ENCODE measurements at regions not wholly inside any gene's neighbourhood (a gene's known extent, or its start where the extent isn't known, plus 50 kb on each side); places are given as distances from the start of the nearest gene placed in this dataset.

DNA sequence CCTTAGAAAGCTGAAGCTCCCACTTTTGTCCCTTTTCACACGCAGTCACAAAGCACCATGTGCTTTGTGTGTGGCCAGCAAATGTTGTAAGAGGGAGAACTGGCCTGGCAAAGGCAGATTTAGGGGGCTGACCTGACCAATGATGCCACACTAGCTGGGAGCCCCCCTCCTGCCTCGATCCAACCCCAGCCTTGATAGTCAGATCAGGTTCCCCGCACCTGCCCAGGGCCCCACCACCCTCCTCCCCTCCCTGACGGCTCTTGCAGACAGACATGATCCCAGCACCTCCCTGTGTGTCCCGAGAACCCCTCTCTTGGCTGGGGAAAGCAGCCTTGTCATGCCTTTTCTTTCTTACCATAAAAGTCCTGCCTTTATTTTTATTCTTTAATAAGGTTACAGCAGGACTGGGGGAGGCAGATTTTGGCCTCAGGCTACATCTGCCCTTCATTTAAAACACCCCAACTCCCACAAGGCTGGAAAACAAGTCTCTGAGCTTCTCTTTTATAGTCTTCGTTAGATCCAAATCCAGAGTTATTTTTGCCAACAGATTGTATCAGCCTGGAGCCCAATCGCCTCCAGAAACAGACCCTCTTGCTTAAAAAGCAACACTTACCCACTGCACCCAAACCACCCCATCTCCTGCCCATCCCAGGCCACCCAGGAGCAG is 201.8 kb upstream of the CDH5 start:
- TF ChIP-seq, protein P1, sequence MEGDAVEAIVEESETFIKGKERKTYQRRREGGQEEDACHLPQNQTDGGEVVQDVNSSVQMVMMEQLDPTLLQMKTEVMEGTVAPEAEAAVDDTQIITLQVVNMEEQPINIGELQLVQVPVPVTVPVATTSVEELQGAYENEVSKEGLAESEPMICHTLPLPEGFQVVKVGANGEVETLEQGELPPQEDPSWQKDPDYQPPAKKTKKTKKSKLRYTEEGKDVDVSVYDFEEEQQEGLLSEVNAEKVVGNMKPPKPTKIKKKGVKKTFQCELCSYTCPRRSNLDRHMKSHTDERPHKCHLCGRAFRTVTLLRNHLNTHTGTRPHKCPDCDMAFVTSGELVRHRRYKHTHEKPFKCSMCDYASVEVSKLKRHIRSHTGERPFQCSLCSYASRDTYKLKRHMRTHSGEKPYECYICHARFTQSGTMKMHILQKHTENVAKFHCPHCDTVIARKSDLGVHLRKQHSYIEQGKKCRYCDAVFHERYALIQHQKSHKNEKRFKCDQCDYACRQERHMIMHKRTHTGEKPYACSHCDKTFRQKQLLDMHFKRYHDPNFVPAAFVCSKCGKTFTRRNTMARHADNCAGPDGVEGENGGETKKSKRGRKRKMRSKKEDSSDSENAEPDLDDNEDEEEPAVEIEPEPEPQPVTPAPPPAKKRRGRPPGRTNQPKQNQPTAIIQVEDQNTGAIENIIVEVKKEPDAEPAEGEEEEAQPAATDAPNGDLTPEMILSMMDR (IDR thresholded peaks at IDR 0.05): no peak
- Mint-ChIP-seq H3K27ac (no peak overlapping the region), H3K36me3 (ENCODE audit: low read depth) (no peaks in the 10 kb centered on the region), H3K4me1 (peaks cover 11% of the 10 kb centered on the region), H3K9me3 (peaks cover 17% of the 10 kb centered on the region), H3K4me3 (no peak overlapping the region), H3K27me3 (ENCODE audit: low read depth, poor library complexity) (peaks cover 10% of the 10 kb centered on the region)
- no peak for DNase-seq

DNA sequence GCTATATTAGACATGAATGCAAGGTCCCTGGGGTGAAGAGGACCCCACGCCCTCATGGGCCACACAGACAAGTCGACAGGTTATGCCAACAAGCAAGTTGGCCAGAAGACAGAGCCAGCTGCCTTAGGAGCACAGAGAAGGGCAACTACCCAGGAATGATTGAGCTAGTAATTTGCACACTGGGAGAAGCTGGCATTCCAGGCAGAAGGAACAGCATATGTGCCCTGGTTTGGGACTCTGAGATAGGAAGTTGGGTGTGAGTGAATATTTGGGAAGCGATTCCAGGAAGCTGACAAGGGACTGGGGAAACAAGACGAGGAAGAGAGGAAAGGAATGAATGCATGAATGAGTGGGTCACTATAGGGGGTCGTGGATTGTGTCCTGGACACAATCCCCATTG is 203.7 kb upstream of the CDH5 start:
- H3K27me3 Mint-ChIP-seq (ENCODE audit: low read depth, poor library complexity): peaks cover 10% of the 10 kb centered on the region
- TF ChIP-seq, protein P1 (IDR thresholded peaks at IDR 0.05): no peak
- no peak for DNase-seq
- H3K36me3 Mint-ChIP-seq (ENCODE audit: low read depth): no peaks in the 10 kb centered on the region
- H3K27ac Mint-ChIP-seq: no peak overlapping the region
- no peak overlapping the region for H3K4me3 Mint-ChIP-seq
- H3K4me1 Mint-ChIP-seq: peaks cover 11% of the 10 kb centered on the region
- H3K9me3 Mint-ChIP-seq: peaks cover 17% of the 10 kb centered on the region

DNA sequence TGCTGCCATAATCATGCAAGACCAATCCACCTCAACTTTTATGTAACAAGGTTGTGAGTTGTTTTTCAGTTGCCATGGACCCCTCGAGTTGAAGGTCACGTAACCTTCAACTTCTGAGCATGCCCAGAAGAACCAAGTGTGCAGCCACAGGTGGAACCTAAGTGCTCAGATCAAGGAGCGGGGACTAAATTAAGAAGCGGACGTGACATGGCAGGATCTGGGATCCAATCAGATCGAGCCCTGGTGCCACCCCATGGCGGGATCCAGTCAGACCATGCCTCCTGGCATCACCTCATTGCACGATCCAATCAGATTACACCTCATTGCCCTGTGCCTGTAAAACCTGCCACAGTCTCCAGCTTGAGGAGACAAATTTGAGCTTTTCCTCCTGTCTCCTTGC is 204.5 kb upstream of the CDH5 start:
- no peaks in the 10 kb centered on the region for H3K36me3 Mint-ChIP-seq (ENCODE audit: low read depth)
- H3K9me3 Mint-ChIP-seq: peaks cover 12% of the 10 kb centered on the region
- peaks cover 11% of the 10 kb centered on the region for H3K4me1 Mint-ChIP-seq
- TF ChIP-seq, protein P1 (IDR thresholded peaks at IDR 0.05): no peak
- peaks cover 10% of the 10 kb centered on the region for H3K27me3 Mint-ChIP-seq (ENCODE audit: low read depth, poor library complexity)
- H3K27ac Mint-ChIP-seq: no peak overlapping the region
- no peak overlapping the region for H3K4me3 Mint-ChIP-seq
- no peak for DNase-seq

DNA sequence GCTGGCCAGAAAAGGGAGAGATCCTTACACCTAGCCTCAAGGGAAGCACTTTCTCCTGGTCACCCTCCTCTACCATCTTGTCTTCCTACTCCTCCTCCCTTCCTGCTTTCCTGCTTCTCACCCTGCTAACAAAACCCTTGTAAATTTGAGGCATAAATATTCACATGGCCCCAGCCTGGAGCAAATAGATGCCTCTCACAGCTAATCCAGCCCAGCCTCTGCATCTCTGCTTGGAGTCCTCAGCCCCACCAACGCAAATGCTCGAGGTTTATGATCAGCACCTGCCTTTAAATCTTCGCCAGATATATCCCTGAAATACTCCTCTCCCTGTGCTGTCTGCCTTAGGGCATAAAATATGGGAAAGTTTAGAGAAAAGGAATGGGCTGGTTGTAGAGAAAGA is 205.2 kb upstream of the CDH5 start:
- TF ChIP-seq, protein P1 (IDR thresholded peaks at IDR 0.05): no peak
- no peak for DNase-seq
- Mint-ChIP-seq H3K27me3 (ENCODE audit: low read depth, poor library complexity) (peaks cover 13% of the 10 kb centered on the region), H3K27ac (peak overlapping the region; percentile 88), H3K4me3 (no peak overlapping the region), H3K9me3 (peaks cover 8% of the 10 kb centered on the region), H3K36me3 (ENCODE audit: low read depth) (no peaks in the 10 kb centered on the region), H3K4me1 (peaks cover 11% of the 10 kb centered on the region)

DNA sequence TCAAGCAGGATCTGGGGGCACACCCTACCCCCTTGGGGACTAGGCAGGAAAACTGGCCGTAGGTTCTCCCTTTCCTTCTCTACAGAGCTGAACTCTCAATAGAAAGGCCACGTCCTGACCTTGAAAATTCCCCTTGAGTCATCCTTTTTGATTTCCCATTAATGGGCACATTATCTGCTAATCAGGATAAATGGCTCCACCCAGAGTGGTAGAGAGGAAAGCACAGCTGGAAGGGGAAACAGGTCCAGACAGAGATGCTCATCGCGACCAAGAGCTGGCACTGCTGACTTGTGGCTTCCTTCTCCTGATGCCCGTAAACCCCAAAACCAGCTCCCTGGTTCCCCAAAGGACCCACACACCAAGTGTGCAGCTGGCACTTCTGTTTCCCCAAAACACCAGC is 206.5 kb upstream of the CDH5 start:
- Mint-ChIP-seq H3K4me3 (no peak overlapping the region), H3K27me3 (ENCODE audit: low read depth, poor library complexity) (peaks cover 13% of the 10 kb centered on the region), H3K27ac (no peak overlapping the region), H3K4me1 (peaks cover 18% of the 10 kb centered on the region), H3K36me3 (ENCODE audit: low read depth) (no peaks in the 10 kb centered on the region), H3K9me3 (no peaks in the 10 kb centered on the region)
- TF ChIP-seq, protein P1 (IDR thresholded peaks at IDR 0.05): no peak
- DNase-seq: no peak

DNA sequence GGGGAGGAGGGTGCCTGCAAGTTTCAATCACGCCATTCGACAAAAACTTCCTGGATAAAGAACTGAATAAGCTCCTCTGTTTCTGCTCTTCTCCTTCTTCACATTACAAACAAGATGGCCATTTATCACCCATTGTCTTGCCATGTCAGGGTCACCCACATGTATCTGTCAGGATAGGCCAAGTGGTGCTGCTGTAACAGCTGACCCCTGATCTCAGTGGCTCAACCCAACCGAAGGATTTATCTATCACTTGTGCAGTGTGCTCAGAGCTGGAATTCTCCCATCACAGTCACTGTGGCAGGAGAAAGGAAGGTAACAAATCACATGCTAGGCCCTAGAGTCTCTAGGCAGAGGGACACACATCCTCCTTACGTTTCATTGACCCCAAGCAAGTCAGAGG is 210.0 kb upstream of the CDH5 start:
- H3K9me3 Mint-ChIP-seq: no peaks in the 10 kb centered on the region
- no peak for DNase-seq
- no peaks in the 10 kb centered on the region for H3K36me3 Mint-ChIP-seq (ENCODE audit: low read depth)
- peaks cover 28% of the 10 kb centered on the region for H3K4me1 Mint-ChIP-seq
- peaks cover 10% of the 10 kb centered on the region for H3K27me3 Mint-ChIP-seq (ENCODE audit: low read depth, poor library complexity)
- TF ChIP-seq, protein P1 (IDR thresholded peaks at IDR 0.05): no peak
- no peak overlapping the region for H3K27ac Mint-ChIP-seq
- no peak overlapping the region for H3K4me3 Mint-ChIP-seq
